Immature natural killer cell (primary cell): ENCODE measurements at regions not wholly inside any gene's neighbourhood (a gene's known extent, or its start where the extent isn't known, plus 50 kb on each side); places are given as distances from the start of the nearest gene placed in this dataset.
"Not testable (repeated sequence)": the region's sequence is repeated elsewhere in the genome, so short reads cannot be mapped to it uniquely, and the experiment has no call there.

Experiments
- DNase-seq, 3 donors: peaks; one replicate each; pipeline ENCODE4 v3.0.0; 2022; ENCODE audit warnings: mixed read lengths in 1 of 3
- H3K27ac Mint-ChIP-seq, 6 donors: one replicate each; pipeline ENCODE4 v1.8.0; 2020; ENCODE audit warnings: mixed read lengths in 6 of 6, mild to moderate bottlenecking in 5 of 6, inconsistent platforms in 4 of 6, moderate library complexity in 3 of 6
- H3K27me3 Mint-ChIP-seq, 3 donors: one replicate each; pipeline ENCODE4 v1.8.0; 2020 to 2021; ENCODE audit warnings: low read depth in 3 of 3, mild to moderate bottlenecking in 3 of 3, mixed read lengths in 3 of 3, moderate library complexity in 3 of 3, inconsistent platforms in 1 of 3
- H3K36me3 Mint-ChIP-seq, 3 donors: one replicate each; pipeline ENCODE4 v1.8.0; 2020; ENCODE audit warnings: mixed read lengths in 3 of 3, inconsistent platforms in 2 of 3, mild to moderate bottlenecking in 2 of 3
- H3K4me1 Mint-ChIP-seq, 2 donors: one replicate each; pipeline ENCODE4 v1.8.0; 2020; ENCODE audit warnings: inconsistent platforms in 2 of 2, mild to moderate bottlenecking in 2 of 2, mixed read lengths in 2 of 2, moderate library complexity in 1 of 2
- H3K4me3 Mint-ChIP-seq, 5 donors: one replicate each; pipeline ENCODE4 v1.8.0; 2020; ENCODE audit warnings: mild to moderate bottlenecking in 5 of 5, mixed read lengths in 5 of 5, inconsistent platforms in 3 of 5, moderate library complexity in 3 of 5
- H3K9me3 Mint-ChIP-seq, 6 donors: one replicate each; pipeline ENCODE4 v1.8.0; 2020; ENCODE audit warnings: mild to moderate bottlenecking in 6 of 6, mixed read lengths in 6 of 6, inconsistent platforms in 4 of 6, moderate library complexity in 3 of 6

DNA sequence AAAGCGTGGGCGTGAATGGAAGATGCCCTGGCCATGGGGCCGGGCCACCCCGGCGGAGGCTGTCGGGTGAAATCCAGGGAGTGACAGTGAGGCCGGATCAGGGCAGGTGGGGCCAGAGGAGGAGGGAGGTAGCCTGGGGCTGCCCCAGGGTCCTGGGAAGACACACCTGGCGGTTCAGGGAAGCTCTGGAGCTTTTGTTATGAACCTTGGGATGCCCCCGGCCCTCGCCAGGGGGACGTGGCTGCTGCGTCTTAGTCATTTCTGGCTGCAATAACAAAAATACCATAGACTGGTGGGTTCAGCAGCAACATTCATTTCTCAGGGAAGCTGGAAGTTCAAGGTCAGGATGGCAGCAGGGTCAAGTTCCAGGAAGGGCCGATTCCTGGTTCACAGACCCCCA, 66.3 kb downstream of the TMEM121 start:
- not testable (repeated sequence) for DNase-seq, H3K9me3 Mint-ChIP-seq, H3K36me3 Mint-ChIP-seq

DNA sequence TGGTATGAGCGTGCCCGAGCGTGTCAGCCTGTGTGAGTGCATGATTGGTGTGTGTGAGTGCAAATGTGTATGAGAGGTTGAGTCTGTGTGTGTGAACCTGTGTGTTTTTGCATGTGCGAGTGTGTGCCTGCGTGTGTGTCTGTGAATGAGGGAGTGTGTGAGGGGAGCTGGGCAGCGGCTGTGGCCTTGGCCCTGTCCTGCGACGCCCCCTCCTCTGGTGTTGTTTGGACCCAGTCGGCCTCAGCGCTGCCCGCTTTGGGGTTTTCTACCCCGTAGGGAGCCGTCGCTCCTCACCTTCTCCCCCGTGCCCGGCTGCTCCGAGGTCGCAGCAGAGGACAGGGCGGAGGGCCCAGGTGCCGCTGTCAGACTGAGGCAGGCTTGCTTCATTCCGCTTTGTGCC, 69.0 kb downstream of the TMEM121 start:
- not testable (repeated sequence) for H3K27ac Mint-ChIP-seq, H3K36me3 Mint-ChIP-seq, H3K4me1 Mint-ChIP-seq, H3K27me3 Mint-ChIP-seq, H3K4me3 Mint-ChIP-seq, DNase-seq, H3K9me3 Mint-ChIP-seq

More for the DNA sequence above, 66.3 kb downstream of the TMEM121 start:
- not testable (repeated sequence) for H3K4me3 Mint-ChIP-seq, H3K4me1 Mint-ChIP-seq, H3K27ac Mint-ChIP-seq, H3K27me3 Mint-ChIP-seq

DNA sequence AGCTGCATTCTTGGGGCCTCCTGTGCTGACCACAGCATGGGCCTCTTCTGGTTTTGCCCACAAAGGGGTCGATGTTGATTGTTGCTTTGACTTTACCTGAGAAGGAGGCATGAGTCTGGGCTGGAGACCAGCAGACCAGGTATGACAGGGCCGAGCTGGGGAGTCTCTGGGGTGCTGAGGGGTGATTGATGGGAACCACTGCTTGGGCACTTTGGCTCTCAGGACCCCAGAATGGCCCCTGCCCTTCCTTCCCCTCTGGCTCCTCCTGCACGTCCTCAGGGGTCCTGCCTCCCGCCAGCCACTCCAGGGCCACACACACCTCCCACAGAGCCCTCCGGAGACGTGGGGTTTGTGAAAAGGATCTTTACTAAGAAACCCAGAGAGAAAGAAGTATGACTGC, 70.0 kb downstream of the TMEM121 start:
- H3K4me1 Mint-ChIP-seq, DNase-seq, H3K4me3 Mint-ChIP-seq, H3K27me3 Mint-ChIP-seq, H3K9me3 Mint-ChIP-seq, H3K27ac Mint-ChIP-seq, H3K36me3 Mint-ChIP-seq: not testable (repeated sequence)

DNA sequence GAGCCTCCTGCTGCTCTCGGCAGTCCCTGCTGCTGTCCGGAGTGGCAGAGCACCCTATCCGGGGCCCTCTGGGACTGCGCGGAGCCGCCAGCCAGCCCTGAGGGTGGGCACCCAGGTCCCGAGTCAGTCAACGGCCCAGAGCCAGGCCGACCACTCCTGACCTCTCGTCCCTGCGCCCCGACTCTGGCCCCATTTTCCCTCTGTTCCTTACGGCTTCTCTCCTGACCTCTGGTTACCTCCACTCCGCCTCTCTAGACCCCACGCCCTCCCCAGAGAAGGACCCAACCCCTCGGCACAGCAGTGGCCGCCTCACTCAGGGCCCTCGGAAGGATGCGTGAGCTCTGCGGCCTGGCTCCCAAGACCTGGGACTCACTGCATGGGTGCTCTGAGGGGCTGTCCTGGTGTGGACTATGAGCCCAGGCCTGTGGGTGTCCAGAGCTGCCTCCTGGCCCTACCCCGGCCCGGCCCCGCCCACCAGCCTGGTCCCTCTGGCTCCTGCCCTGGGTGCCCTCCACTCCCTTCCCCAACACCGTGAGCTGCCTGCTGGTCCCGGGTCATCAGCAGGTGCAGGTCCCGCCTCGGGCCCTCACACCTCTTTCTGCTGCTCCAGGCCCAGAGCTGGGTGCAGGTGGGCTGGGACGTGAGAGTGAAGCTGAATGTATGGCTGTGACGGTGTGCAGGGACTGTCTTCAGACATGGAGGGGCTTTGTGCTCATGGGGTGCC, 71.8 kb downstream of the TMEM121 start:
- DNase-seq, H3K27me3 Mint-ChIP-seq, H3K4me3 Mint-ChIP-seq, H3K36me3 Mint-ChIP-seq, H3K9me3 Mint-ChIP-seq, H3K27ac Mint-ChIP-seq, H3K4me1 Mint-ChIP-seq: not testable (repeated sequence)

DNA sequence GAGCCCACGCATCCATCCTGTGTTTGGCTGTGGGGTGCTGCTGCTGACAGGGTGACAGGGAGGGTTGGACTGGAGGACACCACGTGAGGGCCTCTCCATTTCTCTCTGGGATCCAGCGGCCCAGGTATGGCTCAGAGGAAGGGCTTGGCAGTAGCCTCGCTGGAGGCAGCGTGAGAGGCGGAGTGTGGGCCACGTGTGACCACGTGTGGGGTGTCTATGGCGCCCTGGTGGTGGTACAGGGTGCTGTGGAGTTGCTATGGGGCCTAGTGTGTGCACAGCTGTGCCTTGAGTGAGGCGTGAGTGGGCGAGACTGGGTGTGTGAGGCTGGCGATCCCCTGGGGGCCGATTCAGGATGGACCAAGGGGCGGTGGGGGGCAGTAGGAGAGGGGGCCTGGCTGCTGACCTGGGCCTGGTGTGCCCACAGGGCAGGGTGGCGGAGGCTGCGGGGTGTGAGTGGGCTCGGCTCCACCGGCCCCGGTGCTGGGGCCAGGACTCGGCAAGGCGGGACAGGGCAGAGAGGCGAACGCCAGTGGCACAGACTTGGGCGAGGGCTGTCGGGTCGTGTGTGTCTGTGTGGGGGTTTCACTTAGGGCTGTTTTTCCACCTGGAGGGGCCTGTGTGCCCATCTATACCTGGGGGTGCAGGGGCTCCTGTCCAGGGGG, 72.7 kb downstream of the TMEM121 start:
- H3K27ac Mint-ChIP-seq, H3K36me3 Mint-ChIP-seq, H3K4me3 Mint-ChIP-seq, H3K4me1 Mint-ChIP-seq, DNase-seq, H3K9me3 Mint-ChIP-seq, H3K27me3 Mint-ChIP-seq: not testable (repeated sequence)

DNA sequence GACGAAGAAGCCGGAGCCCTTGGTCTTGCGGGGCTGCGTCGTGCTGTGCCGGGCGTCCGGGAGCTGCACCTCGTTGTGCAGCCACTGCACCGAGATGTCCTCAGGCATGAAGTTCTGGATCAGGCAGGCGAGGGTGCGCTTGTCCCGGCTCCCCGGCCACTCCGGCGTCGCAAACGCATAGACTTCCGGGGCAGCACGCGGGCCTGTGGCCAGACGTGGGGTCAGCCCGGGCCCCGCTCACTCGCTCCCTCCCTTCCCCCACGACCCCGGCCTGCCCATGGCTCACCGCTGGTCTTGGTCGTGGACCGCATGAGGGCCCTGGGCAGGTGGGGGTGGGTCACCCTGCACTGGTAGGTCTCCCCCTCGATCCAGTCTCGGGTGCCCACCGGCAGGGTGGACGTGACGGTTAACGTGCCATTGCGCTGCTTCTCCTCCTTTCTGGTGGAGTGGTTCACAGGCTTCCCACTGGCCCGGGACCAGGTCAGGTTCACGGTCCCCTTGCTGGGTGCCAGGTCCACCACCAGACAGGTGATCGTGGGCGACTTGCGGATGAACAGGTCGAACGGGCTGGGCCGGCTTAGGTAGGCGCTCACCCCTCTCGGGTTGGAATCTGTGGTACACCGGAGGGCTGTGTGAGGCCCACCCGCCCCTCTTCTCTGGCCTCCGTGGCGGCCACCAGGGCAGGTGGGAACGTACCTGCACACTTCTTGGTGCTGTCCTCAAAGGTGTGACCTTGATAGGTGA, 74.0 kb downstream of the TMEM121 start:
- H3K36me3 Mint-ChIP-seq, DNase-seq: not testable (repeated sequence)

DNA sequence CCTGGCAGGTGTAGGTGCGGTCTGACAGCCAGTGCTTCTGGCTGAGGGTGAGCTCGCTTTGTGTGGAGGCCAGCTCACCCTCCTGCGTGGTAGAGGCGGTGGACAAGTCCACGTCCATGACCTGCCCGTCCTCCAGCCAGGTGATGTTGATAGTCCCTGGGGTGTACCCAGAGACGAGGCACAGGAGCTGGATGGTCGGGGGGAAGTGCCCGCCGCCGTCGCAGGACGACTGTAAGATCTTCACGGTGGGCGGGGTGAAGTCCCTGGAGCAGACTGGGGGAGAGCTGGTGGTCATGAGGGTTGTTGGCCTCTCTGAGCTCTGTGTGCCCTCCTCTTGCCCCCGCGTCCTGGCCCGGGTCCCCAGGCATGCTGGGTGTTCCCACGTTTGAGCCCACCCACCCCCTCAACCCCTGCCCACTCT, 74.6 kb downstream of the TMEM121 start:
- Mint-ChIP-seq H3K36me3 (no peaks in the 10 kb centered on the region), H3K27me3 (no peaks in the 10 kb centered on the region), H3K9me3 (no peaks in the 10 kb centered on the region), H3K4me3 (no peak overlapping the region), H3K27ac (no peak overlapping the region), H3K4me1 (no peaks in the 10 kb centered on the region)
- DNase-seq, result no peak

More for the DNA sequence above, 74.0 kb downstream of the TMEM121 start:
- H3K4me1 Mint-ChIP-seq, H3K4me3 Mint-ChIP-seq, H3K9me3 Mint-ChIP-seq, H3K27ac Mint-ChIP-seq, H3K27me3 Mint-ChIP-seq: not testable (repeated sequence)

DNA sequence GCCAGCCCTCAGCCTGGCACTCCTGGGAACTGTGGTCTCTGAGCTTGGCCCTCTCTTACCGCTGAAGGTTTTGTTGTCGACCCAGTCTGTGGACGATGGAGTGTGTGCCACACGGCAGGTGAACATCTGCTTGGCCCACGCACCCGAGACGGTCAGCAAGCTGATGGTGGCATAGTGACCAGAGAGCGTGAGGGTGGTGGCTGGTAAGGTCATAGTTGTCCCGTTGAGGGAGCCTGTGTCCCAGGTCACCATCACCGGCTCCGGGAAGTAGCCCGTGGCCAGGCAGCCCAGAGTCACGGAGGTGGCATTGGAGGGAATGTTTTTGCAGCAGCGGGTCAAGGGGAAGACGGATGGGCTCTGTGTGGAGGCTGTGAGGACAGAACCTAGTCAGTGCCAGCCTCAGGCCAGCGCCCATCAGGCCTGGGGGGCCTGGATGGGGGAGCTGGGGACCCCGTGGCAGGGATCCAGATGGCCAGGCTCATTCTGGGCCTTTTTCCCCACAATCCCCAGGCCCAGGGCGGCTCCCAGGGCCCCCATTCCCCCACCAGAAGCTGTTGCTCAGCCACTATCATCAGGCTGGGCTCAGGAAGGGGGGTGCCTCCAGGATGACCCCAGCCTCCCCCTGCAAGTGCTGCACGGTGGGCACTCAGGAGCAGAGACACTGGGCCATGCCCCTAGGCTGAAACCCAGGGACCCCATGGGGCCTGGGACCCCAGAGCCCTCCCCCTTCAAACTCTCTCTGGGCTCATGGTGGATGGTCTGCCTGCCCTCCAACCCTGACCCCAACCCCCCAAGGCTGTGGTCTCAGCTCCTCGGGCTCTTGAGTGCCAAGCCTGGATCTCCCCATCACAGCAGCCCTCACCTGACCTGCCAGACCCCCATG, 75.2 kb downstream of the TMEM121 start:
- no peak overlapping the region for H3K27ac Mint-ChIP-seq
- H3K36me3 Mint-ChIP-seq, result no peaks in the 10 kb centered on the region
- DNase-seq, result no peak
- H3K4me1 Mint-ChIP-seq, result no peaks in the 10 kb centered on the region
- H3K27me3 Mint-ChIP-seq, result no peaks in the 10 kb centered on the region
- H3K9me3 Mint-ChIP-seq, result no peaks in the 10 kb centered on the region
- no peak overlapping the region for H3K4me3 Mint-ChIP-seq

DNA sequence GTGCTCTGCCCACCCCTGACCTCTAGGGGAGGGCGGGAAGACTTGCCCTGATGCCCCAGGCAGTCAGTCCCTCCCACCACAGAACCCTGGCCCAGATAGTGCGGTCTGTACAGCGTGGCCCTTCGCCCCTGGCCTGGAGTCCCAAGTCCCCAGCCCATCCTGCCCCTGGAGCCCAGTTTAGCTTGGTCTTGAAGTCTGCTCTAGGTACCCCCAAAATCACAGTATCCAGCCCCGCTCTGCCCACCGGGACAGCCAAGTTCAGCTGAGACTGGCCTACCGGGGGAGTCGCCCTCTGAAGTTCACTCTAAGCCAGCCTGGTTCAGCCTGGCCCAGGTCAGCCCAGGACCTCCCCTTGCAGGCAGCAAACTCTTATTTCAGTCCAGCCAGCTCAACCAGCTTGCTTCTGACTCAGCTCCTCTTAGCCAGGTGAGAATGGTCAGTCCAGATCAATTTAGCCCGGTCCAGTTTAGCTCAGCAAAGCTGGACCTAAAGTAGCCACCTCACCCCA, 75.9 kb downstream of the TMEM121 start:
- H3K27ac Mint-ChIP-seq, result no peak overlapping the region
- no peaks in the 10 kb centered on the region for H3K9me3 Mint-ChIP-seq
- H3K36me3 Mint-ChIP-seq, result no peaks in the 10 kb centered on the region
- H3K4me1 Mint-ChIP-seq, result no peaks in the 10 kb centered on the region
- no peaks in the 10 kb centered on the region for H3K27me3 Mint-ChIP-seq
- no peak overlapping the region for H3K4me3 Mint-ChIP-seq
- no peak for DNase-seq

DNA sequence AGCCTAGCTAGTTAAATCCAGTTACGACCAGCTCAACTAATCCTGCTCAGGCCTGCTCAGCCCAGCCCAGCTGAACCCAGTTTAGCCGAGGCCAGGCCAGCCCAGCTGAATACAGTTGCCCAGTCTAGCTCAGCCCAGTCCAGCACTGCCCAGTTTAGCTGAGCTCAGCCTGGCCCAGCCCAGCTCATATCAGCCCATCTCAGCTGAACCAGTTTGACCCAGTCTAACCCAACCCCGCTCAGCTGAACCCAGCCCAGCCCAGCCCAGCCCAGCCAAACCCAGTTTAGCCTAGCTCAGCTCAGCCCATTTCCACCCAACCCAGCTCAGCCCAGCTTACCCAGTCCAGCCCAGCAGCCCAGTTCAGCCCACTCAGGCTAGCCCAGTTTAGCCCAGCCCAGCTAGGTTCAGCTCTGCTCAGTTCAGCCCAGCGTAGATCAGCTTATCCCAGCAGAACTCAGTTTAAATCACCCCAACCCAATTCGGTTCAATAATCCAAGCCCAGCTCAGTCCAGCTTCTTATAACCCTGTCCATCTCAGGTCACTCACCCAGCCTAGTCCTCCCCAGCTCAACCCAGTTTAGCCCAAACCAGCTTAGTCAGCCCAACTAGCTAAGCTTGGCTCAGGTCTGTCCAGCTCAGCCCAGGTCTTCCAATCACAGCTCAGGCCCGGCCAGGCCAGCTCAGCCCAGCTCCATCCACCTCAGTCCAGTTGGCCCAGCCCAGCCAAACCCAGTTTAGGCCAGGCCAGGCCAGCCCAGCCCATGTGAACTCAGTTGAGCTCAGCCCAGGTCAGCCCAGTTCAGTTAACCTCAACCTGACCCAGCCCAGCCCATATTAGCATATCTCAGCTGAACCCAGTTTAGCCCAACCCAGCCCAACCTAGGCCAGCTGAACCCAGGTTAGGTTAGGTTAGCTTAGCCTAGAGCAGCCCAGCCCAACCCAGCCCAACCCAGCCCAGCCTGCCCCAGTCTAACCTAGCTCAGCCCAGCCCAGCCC, 76.7 kb downstream of the TMEM121 start:
- H3K4me3 Mint-ChIP-seq, result no peak overlapping the region
- no peaks in the 10 kb centered on the region for H3K9me3 Mint-ChIP-seq
- no peak overlapping the region for H3K27ac Mint-ChIP-seq
- no peak for DNase-seq
- H3K27me3 Mint-ChIP-seq, result no peaks in the 10 kb centered on the region
- no peaks in the 10 kb centered on the region for H3K36me3 Mint-ChIP-seq
- no peaks in the 10 kb centered on the region for H3K4me1 Mint-ChIP-seq

DNA sequence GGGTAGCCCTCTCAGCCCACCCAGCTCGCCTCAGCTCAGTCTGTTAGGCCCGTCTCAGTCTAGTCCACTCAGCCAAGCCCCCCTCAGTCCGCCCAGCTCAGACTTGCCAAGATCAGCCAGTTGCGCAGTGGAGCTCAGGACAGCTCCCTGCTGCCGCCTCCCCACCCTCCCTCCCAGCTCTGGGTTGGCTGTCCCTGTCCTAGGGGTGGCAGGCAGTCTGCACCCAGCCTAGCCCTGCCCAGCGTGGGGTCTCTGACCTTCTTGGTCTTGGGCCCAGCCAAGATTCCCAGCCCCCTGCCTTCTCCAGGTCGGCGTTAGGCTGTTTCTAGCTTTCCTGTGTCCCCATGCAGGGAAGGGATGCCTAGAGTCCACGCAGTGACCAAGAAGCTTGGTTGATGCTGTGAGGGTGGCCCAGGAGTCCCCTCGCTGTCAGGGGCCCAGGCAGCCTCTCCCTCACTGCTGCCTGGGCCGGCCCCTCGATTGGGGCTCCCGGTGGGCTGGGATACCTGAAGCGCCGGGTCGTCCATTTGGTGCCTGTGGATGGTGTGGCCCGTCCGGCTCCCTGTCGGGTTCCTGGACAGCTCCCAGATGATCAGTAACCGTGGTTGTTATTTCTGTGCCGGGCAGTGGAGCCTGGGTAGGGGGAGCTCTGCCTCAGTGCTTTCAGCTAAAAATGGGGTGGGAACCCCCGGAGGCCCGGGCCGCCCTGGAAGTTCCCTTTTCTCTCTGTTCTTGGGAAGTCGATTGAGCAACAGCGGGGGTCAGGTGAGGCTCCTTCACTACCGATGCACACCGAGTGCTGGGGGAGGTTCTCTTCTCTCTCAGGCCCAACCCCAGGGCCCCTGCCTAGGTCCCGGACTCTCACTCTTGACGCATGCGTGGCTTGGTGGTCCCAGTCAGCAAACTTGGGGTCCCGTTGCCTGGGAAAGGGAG, 78.4 kb downstream of the TMEM121 start:
- DNase-seq, H3K9me3 Mint-ChIP-seq, H3K36me3 Mint-ChIP-seq, H3K4me1 Mint-ChIP-seq, H3K27me3 Mint-ChIP-seq, H3K4me3 Mint-ChIP-seq, H3K27ac Mint-ChIP-seq: not testable (repeated sequence)
